ENCODE measurements at regions not wholly inside any gene's neighbourhood (a gene's known extent, or its start where the extent isn't known, plus 50 kb on each side); places are given as distances from the start of the nearest gene placed in this dataset.

DNA sequence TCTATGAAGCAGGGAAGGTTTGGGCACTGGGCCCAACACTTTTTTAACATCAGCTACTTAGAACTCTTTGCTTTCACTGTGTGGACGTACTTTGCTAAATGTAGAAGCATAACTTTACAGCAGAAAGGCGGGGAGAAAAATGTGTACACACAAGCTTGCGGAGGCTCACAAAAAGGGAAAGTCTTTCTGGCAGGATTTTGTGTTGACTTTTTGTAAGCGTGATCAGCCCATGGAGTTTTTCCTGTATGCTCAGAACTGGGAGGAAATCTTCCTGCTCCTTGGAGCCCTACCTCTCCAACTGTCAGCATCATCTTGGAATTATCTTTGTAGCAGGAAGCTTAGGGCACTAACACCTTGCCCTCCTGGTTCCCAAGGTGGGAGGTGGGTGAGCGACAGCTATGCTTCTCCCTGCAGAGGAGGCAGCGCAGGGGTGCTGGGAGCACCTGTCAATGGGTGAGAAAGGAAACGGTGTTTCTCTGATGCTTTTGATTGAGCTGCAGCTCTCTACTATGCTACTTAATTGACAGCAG, 321.9 kb downstream of the GADD45G start:
- no peak for TF ChIP-seq CTCF (conservative IDR thresholded peaks at IDR 0.05; ENCODE audit: low read length)
- TF ChIP-seq EZH2phosphoT487 (IDR thresholded peaks at IDR 0.05; ENCODE audit: borderline replicate concordance, low read depth, low read length) = no peak

Data from OCI-LY7 (cell line).